OCI-LY1 (cell line): ENCODE measurements at regions not wholly inside any gene's neighbourhood (a gene's known extent, or its start where the extent isn't known, plus 50 kb on each side); places are given as distances from the start of the nearest gene placed in this dataset.

Experiments used
- CTCF ChIP-seq: fragments of 200-600 bp; sonication (generic), shearing (Covaris generic); IDR thresholded peaks from 2 replicates; pipeline ENCODE4 v1.5.1; 2017; ENCODE audit warnings: mild to moderate bottlenecking, antibody characterized with exemption, low read length, moderate library complexity, mixed read lengths
- EZH2 ChIP-seq: fragments of 200-600 bp; sonication (generic), shearing (Covaris generic); IDR thresholded peaks from 2 replicates; pipeline ENCODE4 v1.8.0; 2017; ENCODE audit warnings: borderline replicate concordance, mixed run types, mild to moderate bottlenecking, antibody characterized with exemption, low read length, moderate library complexity, mixed read lengths

- TF ChIP-seq CTCF, result no peak
- TF ChIP-seq EZH2, result no peak
Measured at GRCh38 chr13:44031555-44031954, 151.9 kb downstream of the LACC1 start.
